ENCODE measurements at regions not wholly inside any gene's neighbourhood (a gene's known extent, or its start where the extent isn't known, plus 50 kb on each side); places are given as distances from the start of the nearest gene placed in this dataset.

GRCh38 chr11:76603202-76603601 lies 67.3 kb downstream of the LRRC32 start:
- TF ChIP-seq CTCF (conservative IDR thresholded peaks at IDR 0.05; ENCODE audit: low read depth, low read length) (no peak), EZH2phosphoT487 (IDR thresholded peaks at IDR 0.05; ENCODE audit: borderline replicate concordance, low read length) (no peak), EZH2 (IDR thresholded peaks at IDR 0.05; ENCODE audit: low read length, unreplicated experiment) (no peak)
